ENCODE measurements at regions not wholly inside any gene's neighbourhood (a gene's known extent, or its start where the extent isn't known, plus 50 kb on each side); places are given as distances from the start of the nearest gene placed in this dataset.
A peak's percentile ranks its signal among the peaks of the same experiment; 100 is the strongest.

DNA sequence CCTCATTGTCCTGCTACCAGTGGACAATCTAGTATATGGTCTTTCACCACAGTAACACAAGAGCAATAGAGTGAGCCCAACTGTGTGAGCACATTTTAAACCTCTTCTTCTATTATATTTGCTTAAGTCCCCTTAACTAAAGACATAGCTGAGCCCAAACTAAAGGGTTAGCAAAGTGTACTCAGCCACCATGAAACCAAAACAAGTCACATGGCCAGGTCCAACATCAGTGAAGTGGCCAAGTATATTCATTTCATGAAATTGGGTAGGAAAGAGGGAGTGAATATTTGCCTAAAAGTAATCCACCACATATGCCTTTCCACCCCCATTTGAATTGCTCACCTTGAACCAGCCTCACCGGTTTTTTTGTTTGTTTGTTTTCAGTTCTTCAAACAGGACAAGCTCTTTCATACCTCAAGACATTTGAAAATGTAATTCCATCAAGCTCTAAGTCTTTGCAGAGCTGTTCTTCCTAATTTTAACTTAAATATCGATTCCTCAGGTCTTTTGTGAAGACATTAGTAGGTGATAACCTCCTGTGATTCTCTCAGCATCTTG, 327.0 kb upstream of the SEMA6D start:
- DNase-seq: no peak
- Histone ChIP-seq H3K4me3 (no peak overlapping the region), H3K9me3 (replicated peaks) (no peaks in the 10 kb centered on the region), H3K4me1 (no peaks in the 10 kb centered on the region), H3K27me3 (ENCODE audit: low read depth) (peaks cover 10% of the 10 kb centered on the region), H3K27ac (replicated peaks) (no peak overlapping the region), H3K36me3 (no peaks in the 10 kb centered on the region)
- intact Hi-C loops (cut with micrococcal nuclease): no loop called here
- TF ChIP-seq, protein P1, sequence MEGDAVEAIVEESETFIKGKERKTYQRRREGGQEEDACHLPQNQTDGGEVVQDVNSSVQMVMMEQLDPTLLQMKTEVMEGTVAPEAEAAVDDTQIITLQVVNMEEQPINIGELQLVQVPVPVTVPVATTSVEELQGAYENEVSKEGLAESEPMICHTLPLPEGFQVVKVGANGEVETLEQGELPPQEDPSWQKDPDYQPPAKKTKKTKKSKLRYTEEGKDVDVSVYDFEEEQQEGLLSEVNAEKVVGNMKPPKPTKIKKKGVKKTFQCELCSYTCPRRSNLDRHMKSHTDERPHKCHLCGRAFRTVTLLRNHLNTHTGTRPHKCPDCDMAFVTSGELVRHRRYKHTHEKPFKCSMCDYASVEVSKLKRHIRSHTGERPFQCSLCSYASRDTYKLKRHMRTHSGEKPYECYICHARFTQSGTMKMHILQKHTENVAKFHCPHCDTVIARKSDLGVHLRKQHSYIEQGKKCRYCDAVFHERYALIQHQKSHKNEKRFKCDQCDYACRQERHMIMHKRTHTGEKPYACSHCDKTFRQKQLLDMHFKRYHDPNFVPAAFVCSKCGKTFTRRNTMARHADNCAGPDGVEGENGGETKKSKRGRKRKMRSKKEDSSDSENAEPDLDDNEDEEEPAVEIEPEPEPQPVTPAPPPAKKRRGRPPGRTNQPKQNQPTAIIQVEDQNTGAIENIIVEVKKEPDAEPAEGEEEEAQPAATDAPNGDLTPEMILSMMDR (IDR thresholded peaks at IDR 0.05; ENCODE audit: borderline replicate concordance): no peak

DNA sequence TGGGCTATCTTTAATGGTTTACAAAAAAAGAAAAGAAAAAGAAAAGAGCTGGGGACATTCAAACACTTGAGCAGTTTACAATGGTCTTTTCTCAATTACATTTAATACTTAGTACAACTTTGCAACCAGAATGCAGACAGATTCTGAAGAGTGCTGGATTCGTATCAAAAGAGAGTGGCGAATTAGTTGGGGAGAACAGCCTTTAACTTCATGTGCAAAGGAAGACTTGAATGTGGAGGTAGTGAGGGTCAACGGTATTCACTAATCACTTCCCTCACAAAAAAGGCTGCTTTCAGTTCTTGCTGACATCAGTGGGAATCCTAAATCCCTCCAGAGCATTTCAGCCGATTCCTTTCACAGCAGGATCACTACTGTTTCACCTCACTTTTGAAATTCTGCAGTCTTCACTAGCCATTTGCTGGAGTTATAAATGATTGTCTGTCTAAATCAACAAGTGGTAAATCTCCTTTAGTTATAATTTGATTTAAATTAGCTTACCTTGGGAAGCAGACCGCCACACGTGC, 323.0 kb upstream of the SEMA6D start:
- Histone ChIP-seq H3K27me3 (ENCODE audit: low read depth) (peaks cover 10% of the 10 kb centered on the region), H3K4me3 (no peak overlapping the region), H3K36me3 (no peaks in the 10 kb centered on the region), H3K27ac (replicated peaks) (no peak overlapping the region), H3K9me3 (replicated peaks) (no peaks in the 10 kb centered on the region), H3K4me1 (peaks cover 28% of the 10 kb centered on the region)
- DNase-seq: no peak
- intact Hi-C loops (cut with micrococcal nuclease): no loop called here
- TF ChIP-seq, protein P1 (IDR thresholded peaks at IDR 0.05; ENCODE audit: borderline replicate concordance): no peak

DNA sequence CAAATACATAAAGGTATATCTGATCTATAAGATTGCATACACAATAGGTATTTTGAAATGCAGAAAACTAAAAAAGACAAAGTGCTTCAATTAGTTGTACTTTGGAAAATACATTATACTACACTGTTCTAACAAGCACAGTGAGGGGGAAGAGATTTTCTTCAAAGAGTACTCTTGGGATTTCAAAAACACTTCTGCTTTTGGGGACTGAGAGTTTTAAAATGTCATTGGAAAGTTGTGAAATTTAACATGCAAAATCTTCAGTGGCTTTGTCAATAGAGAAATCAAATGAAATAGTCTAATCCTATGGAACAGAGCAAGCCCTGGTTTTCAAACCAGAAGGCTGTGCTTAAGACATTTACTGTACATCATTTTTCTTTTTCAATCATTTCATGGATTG, 322.2 kb upstream of the SEMA6D start:
- H3K4me3 ChIP-seq: no peak overlapping the region
- DNase-seq: no peak
- H3K36me3 ChIP-seq: no peaks in the 10 kb centered on the region
- H3K27me3 ChIP-seq (ENCODE audit: low read depth): peaks cover 10% of the 10 kb centered on the region
- H3K4me1 ChIP-seq: peaks cover 29% of the 10 kb centered on the region
- H3K27ac ChIP-seq (replicated peaks): no peak overlapping the region
- intact Hi-C loops (cut with micrococcal nuclease): no loop called here
- H3K9me3 ChIP-seq (replicated peaks): no peaks in the 10 kb centered on the region
- TF ChIP-seq, protein P1 (IDR thresholded peaks at IDR 0.05; ENCODE audit: borderline replicate concordance): no peak

DNA sequence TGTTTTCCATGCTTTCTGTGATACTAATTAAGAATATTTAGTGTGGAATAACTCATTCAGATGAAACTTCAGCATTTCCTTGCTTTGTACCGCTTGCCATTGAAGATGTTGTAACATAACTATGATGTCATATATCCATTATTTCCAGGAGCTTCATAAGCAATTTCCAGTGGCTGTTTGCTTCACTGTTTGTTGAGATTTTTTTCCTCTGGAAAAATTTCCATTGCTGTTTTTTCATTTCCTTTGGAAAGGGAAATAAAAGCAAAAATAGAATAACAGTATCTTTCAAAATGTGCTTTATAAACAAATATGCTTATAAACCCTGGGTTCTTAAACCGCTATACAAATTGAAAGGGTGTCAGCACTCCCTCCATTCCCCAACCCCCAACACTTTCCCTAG, 319.6 kb upstream of the SEMA6D start:
- Histone ChIP-seq H3K9me3 (replicated peaks) (no peaks in the 10 kb centered on the region), H3K27ac (replicated peaks) (peak overlapping the region; percentile 60), H3K4me3 (no peak overlapping the region), H3K27me3 (ENCODE audit: low read depth) (peaks cover 10% of the 10 kb centered on the region), H3K4me1 (peaks cover 29% of the 10 kb centered on the region), H3K36me3 (no peaks in the 10 kb centered on the region)
- DNase-seq: no peak
- TF ChIP-seq, protein P1 (IDR thresholded peaks at IDR 0.05; ENCODE audit: borderline replicate concordance): no peak
- intact Hi-C loops (cut with micrococcal nuclease): no loop called here

DNA sequence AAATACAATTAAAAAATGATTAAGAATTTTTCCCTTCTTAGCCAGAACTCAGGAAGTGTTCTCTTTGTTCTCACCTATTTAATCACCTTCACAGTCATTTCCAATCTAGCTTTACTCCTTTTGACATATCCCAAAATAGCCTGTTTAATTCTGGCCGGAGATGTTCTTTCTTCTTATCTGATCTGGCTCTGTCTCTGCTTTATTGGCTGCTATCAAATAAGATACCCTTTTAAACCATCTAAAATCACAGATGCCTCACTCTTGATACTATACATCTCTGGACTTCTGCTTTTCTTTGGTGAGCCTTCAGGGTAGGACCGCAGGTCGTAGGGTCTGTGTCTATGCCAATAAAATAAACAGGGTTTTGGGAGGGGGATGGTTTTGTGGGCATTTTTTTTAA, 319.2 kb upstream of the SEMA6D start:
- Histone ChIP-seq H3K27ac (replicated peaks) (peak overlapping the region; percentile 60), H3K9me3 (replicated peaks) (no peaks in the 10 kb centered on the region), H3K4me3 (no peak overlapping the region), H3K36me3 (no peaks in the 10 kb centered on the region), H3K27me3 (ENCODE audit: low read depth) (peaks cover 10% of the 10 kb centered on the region), H3K4me1 (peaks cover 29% of the 10 kb centered on the region)
- intact Hi-C loops (cut with micrococcal nuclease): no loop called here
- DNase-seq: no peak
- TF ChIP-seq, protein P1 (IDR thresholded peaks at IDR 0.05; ENCODE audit: borderline replicate concordance): no peak
